NCI-H2227 treated with DMSO at 0.1 percent for 48 hours (cell line): ENCODE measurements at regions not wholly inside any gene's neighbourhood (a gene's known extent, or its start where the extent isn't known, plus 50 kb on each side); places are given as distances from the start of the nearest gene placed in this dataset.
A peak's percentile ranks its signal among the peaks of the same experiment; 100 is the strongest.
"Not testable (repeated sequence)": the region's sequence is repeated elsewhere in the genome, so short reads cannot be mapped to it uniquely, and the experiment has no call there.

Experiments
- DNase-seq: peaks from one replicate; lab custom pipeline; 2025; lab: John Stamatoyannopoulos, UW

GRCh38 chr2:130289780-130290179 is 52.9 kb upstream of the IMP4 start:
- no peak for DNase-seq

DNA sequence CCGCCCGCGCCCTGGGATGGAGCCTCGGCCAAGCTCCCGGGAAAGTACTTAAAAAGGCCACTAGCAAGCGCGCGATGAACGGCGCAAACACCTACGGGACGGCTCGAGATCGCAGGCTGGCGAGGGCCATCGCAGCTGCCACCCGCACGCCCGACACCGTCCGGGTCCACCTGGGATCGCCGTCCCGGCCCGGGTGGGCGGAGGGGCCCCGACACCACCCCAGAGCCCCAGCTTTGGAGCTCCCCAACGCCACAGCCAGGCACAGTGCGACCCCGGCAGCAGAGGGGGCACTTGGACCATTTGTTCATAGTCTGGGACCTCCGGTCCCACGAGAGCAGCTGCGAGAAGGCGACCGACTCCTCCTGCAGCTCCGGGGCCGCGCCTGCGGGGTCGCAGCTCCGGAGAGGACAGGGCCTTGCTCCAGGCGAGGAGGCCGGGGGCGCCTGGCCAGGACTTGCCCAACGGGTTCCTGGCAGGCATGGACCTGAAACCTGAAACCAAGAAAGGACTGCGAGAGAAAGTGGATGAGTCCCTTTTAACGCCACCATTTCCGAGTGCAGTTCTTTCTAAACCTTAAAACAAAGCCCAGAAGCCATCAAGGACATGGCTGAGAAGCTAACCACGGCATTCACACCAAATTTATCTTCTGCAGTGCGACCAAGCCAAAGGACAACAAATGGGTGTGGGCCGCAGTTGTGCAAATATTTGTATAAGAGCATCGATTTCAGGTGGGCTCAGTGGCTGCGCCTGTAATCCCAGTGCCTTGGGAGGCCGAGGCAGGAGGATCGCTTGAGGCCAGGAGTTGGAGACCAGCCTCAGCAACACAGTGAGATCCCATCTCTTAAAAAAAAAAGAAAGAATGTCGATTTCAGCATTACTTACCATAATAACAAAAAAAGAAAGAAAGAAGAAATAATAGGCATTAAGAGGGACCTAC is 54.0 kb upstream of the IMP4 start:
- no peak for DNase-seq

DNA sequence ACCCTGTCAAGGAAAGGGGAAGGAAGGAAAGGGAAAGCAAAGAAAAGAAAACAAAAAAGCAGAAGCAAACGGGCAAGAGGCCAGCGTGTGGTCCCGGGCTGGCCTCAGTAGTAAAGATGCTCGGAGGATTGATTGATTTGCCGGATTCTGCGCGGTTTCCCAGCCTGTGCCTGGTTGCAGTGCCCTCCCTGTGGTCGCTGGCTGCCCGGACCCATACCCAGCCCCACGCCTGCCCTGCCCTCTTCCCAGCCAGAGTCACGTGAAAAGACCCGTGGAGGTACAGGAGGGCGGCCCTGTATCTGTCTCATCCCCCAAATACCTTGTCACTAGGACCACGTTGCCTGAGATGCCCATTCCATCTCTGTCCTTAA is 55.1 kb upstream of the IMP4 start:
- DNase-seq: no peak

DNA sequence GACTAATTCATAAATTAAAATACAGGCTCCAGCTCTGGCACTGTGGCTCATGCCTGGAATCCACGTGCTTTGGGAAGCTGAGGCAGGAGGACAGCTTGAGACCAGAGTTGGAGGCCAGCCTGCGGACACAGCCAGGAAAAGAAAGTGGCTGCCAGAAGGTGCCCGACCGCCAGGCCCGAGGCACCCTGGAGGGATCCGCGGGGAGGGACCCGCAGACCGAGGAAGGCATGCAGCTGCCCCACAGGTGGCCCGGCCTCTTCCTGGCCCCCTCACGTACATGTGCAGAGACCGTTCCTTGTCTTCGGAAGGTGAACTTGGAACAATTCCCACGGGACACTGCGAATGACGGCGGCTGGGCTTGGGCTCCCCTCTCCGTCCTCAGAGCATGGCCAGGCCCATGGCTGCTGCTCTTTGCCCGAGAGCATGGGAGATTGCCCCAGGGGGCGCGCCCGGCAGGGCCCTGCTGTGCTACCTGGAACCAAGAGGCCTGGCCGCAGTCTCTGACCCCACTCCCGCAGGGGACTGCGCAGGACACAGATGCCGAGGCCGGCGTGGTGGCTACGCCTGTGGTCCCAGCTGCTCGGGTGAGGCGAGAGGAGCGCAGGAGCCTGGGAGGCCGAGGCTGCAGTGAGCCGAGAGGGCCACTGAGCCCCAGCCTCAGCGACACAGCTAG is 55.6 kb upstream of the IMP4 start:
- DNase-seq: no peak

GRCh38 chr2:130283341-130283869 is 59.3 kb upstream of the IMP4 start:
- DNase-seq: not testable (repeated sequence)

GRCh38 chr2:130279551-130279950 is 63.1 kb upstream of the IMP4 start:
- not testable (repeated sequence) for DNase-seq

GRCh38 chr2:130268333-130268732 is 70.1 kb upstream of the TUBA3E start:
- not testable (repeated sequence) for DNase-seq

DNA sequence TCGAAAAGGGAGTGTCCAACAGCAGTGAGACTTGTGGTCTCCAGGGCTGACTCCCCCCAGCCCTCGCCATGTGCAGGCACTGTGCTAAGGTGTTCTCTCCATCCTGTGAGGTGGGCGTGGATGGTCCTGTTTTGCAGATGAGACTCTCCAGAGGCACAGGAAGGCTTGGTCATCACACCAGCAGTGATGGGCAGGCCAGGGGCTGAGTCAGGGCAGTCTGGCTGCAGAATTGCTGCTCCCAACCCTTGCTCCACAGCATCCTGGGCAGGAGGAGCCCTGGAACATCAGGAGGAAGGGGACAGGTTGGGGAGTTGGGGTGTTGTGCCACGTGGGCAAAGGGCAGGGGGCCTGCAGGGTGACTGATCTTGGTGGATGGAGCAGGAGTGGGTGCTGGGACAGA is 69.3 kb upstream of the TUBA3E start:
- DNase-seq: not testable (repeated sequence)

DNA sequence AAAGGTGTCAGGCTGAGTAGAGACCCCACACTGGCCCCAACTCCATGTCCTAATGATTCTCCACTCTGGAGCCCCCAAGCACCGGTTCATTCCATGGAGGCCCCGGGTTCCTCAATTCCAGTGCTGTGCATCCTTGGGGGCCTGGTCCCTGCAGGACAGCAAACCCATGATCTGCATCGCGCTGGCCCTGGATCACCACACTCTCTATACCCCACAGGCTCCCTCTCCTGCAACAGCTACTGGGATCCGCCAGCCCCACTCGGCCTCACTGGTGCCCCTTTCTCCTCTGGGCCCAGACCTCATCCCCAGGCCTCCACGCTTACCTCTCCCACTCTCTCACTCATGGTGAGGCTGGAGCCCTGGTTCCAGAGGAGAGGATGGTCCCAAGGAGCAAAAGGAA is 68.6 kb upstream of the TUBA3E start:
- not testable (repeated sequence) for DNase-seq

- DNase-seq: not testable (repeated sequence)
Measured at GRCh38 chr2:130265570-130266247, 67.5 kb upstream of the TUBA3E start.

- not testable (repeated sequence) for DNase-seq
Measured at GRCh38 chr2:130264901-130265320, 66.7 kb upstream of the TUBA3E start.

DNA sequence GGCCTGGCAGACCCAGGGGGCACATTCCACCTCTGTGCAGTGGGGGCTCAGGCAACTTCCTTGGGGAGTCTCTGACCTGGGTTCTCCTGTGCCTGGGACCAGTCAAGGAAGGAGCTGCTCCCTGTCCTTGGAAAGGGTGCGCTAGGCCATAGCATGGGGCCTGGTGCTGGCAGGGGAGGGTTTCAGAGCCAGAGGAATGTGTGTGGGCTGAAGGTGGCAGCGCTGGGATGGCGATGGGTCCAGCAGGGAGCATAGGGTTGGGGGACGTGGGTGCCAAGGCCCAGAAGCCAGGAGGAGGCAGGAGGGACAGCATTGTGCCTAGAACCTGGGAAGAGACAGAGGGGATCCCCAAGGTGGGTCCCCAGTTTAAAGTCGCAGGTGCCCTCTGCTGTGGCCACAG is 66.3 kb upstream of the TUBA3E start:
- DNase-seq: no peak

GRCh38 chr2:130264046-130264445 is 65.8 kb upstream of the TUBA3E start:
- no peak for DNase-seq

- peak; percentile 55 for DNase-seq
Measured at GRCh38 chr2:130263606-130264005, 65.4 kb upstream of the TUBA3E start.

- no peak for DNase-seq
Measured at GRCh38 chr2:130261970-130262760, 63.9 kb upstream of the TUBA3E start.

- DNase-seq: no peak
Measured at GRCh38 chr2:130261099-130261498, 62.9 kb upstream of the TUBA3E start.

- no peak for DNase-seq
Measured at GRCh38 chr2:130259594-130259993, 61.4 kb upstream of the TUBA3E start.

DNA sequence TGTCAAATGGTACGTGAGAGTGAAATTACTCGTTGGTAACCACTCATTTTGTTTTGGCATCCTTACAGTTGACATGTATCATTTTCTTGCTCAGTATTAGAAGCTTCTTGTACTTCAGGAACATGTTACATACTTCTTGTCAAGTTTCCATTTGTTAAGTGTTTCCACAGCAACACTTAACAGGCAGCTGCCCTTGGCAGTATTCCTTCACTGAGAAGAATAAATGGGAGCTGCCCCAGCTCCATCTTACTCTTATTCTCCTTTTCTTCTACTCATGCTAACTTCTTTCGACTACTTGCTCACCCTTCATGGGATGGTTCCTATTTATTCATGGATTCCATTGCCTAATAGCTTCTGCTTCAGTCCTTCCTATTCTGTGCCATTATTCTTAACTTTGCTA is 60.1 kb upstream of the TUBA3E start:
- no peak for DNase-seq

GRCh38 chr2:130252880-130253645 is 54.8 kb upstream of the TUBA3E start:
- DNase-seq: peak; percentile 63

- no peak for DNase-seq
Measured at GRCh38 chr2:130251873-130252620, 53.8 kb upstream of the TUBA3E start.
